Limb (tissue), 2 donors: ENCODE measurements at regions not wholly inside any gene's neighbourhood (a gene's known extent, or its start where the extent isn't known, plus 50 kb on each side); places are given as distances from the start of the nearest gene placed in this dataset.

ENCODE experiments used
- DNase-seq, 2 donors: peaks; one replicate each; pipeline ENCODE4 v3.0.0-alpha.2; 2016; ENCODE audit errors: extremely low spot score in 2 of 2

- DNase-seq = no peak
Measured at GRCh38 chr5:143730112-143730801, 81.7 kb upstream of the HMHB1 start.

GRCh38 chr5:143729334-143729946 lies 82.5 kb upstream of the HMHB1 start:
- no peak for DNase-seq

DNA sequence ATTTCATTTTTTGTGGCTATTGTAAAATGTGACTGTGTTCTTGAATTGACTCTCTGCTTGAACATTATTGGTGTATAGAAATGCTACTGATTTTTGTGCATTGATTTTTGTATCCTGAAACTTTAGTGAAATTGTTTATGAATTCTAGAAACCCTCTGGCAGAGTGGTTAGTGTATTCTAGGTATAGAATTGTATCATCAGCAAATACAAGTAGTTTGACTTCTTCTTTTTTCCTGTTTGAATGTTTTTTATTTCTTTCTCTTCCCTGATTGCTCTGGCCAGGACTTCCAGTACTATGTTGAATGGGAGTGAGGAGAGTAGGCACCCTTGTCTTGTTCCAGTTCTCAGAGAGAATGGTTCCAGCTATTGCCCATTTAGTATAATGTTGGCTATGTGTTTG lies 88.8 kb upstream of the HMHB1 start:
- no peak for DNase-seq

DNA sequence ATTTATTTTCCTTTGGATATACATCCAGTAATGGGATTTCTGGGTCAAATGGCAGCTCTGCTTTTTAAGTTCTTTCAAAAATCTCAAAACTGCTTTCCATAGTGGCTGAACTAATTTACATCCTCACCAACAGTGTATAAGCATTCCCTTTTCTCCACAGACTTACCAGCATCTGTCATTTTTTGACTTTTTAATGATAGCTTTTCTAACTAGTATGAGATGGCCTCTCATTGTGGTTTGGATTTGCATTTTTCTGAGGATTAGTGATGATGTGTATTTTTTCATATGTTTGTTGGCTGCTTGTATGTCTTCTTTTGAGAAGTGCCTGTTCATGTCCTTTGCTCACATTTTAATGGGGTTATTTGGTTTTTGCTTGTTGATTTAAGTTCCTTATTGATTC lies 90.0 kb upstream of the HMHB1 start:
- DNase-seq = no peak

- no peak for DNase-seq
Measured at GRCh38 chr5:143720689-143721088, 91.3 kb upstream of the HMHB1 start.

- peak in 1 of 2 donors; percentile 67 for DNase-seq
Measured at GRCh38 chr5:143717400-143717799, 94.6 kb upstream of the HMHB1 start.

GRCh38 chr5:143716881-143717280 lies 95.1 kb upstream of the HMHB1 start:
- peak in 1 of 2 donors; percentile 48 for DNase-seq

- no peak for DNase-seq
Measured at GRCh38 chr5:143715616-143716015, 96.3 kb upstream of the HMHB1 start.

GRCh38 chr5:143714629-143715028 lies 97.3 kb upstream of the HMHB1 start:
- no peak for DNase-seq

- peak in 1 of 2 donors; percentile 65 for DNase-seq
Measured at GRCh38 chr5:143713047-143714003, 98.6 kb upstream of the HMHB1 start.

GRCh38 chr5:143708672-143709071 lies 103.3 kb upstream of the HMHB1 start:
- no peak for DNase-seq

DNA sequence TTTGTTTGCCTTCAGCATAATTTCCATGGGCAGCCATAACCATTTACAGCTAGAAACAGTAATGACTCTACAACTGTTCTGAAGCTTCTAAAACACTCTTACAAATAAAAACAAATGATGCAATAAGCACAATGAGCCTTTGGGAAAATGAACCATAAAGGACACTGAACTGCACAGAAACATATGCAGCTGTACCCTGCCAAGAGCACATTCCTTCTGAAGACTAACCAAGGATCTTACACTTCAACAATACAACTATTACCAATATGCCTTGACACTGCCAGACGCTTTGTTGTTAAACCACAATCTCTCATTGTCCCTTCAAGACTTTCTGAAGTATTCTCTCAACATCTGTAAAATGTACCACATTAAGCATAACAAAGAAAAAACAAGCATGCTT lies 104.2 kb upstream of the HMHB1 start:
- DNase-seq = peak in 1 of 2 donors; percentile 60

DNA sequence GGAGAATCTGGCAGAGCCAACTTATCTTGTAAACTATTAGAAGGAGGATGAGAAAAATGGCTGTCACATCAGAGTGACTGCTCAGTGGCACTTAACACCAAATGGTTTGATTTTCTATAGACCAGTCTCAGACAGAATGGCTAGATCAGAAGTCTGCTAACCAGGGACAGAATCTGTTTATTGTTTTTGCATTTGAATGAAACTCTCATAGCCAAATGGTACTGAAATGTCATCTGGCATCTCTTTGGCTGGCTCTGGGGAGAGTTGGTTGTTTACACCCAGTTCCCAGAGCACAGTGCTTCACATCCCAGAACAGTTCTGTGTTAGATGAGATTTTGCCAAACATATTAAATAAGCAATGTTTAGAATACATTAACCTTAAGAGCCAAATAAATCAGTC lies 106.6 kb upstream of the HMHB1 start:
- DNase-seq = no peak

GRCh38 chr5:143703659-143704058 lies 108.3 kb upstream of the HMHB1 start:
- no peak for DNase-seq

- DNase-seq = no peak
Measured at GRCh38 chr5:143701493-143701892, 110.5 kb upstream of the HMHB1 start.

DNA sequence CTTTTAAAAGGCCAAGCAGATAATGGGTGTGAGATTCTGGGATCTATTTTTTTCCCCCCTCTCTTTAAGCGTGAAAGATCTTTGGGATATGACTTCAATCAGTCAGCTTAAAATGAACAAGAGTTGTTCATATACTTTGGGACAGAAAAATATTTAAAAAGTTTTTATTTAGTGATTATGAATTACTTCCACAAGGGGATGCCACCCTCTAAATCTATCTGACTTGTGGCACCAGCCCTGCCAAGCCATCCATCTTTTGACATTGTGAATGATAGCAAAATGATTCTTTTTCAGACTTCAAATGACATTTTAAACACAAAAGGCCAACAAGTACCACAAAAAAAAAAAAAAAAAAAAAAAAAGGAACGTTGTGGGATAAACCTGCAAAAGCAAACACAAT lies 111.0 kb upstream of the HMHB1 start:
- no peak for DNase-seq

DNA sequence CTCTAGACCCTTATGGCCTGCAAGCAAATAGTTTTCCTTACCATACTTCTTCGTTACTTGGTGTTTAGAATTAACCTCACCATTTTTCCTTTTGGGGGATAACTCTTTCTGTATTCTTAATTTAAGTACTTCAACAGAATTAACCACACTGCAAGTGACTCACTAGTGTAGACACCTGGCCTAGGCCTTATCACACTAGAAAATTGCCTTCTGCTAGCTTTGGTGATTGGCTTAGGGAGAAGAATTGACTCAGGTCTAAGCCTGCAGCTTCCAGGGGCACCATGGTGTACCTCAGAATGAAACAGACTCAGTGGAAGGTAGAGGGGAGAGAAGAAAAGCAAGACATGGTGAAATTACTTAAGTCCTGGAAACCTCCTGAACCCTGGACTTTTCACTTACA lies 112.8 kb upstream of the HMHB1 start:
- no peak for DNase-seq

GRCh38 chr5:143698574-143698973 lies 113.4 kb upstream of the HMHB1 start:
- DNase-seq = no peak

DNA sequence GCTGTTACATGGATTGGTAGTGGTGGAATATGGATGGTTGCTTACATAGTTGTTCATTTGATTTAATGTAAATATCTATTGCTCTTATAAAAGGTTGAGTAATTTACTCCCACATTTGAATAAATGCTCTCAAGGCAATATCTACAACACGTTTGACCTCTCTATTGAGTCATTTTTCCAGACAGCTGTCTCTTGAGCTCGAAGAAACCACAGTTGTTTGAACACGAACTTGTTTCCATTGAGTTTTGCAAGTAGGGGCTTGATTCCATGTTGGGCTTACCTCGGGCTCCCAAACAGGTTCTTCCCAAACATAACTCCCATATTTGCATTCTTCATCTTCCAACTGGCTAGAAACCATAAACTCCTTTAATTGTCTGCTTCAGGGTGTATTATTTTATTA lies 115.0 kb upstream of the HMHB1 start:
- no peak for DNase-seq

DNA sequence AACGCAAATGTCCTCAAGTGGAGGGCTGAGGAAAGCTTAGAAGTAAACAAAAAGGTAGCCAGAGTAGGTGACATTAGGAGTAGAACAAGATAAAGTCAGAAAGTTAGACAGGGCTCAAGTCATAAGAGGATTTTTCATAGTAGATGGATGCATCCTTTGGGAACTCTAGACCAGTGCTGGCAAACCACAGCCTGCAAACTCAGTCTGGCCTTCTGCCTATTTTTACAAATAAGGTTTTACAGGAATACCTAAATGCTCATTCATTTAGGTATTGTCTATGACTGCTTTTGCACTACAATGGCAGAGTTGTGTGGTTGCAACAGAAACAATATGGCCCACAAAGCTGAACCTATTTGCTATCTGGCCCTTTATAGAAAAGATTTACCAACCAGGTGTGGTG lies 116.0 kb upstream of the HMHB1 start:
- DNase-seq = no peak

- no peak for DNase-seq
Measured at GRCh38 chr5:143695244-143695864, 116.6 kb upstream of the HMHB1 start.

DNA sequence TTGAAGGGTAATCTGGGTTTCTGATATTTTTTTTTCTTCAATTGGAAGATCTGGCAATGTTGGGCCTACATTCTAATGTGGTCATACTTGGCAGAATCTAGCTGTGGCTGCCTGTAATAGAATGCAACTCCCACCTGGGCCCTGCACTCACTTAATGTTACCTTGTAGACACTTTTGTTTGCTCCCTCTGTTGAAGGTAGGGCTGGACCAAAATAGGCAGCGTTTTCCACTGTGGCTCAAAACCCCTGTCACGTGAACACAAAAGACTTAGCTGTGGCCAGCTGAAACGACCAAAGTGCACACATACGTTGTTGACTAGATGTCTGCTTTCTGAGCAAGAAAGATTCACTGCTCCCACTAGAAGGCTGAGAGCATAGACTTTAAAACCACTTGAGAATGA lies 117.6 kb upstream of the HMHB1 start:
- DNase-seq = no peak
